ENCODE measurements at regions not wholly inside any gene's neighbourhood (a gene's known extent, or its start where the extent isn't known, plus 50 kb on each side); places are given as distances from the start of the nearest gene placed in this dataset.
"Not testable (repeated sequence)": the region's sequence is repeated elsewhere in the genome, so short reads cannot be mapped to it uniquely, and the experiment has no call there.

DNA sequence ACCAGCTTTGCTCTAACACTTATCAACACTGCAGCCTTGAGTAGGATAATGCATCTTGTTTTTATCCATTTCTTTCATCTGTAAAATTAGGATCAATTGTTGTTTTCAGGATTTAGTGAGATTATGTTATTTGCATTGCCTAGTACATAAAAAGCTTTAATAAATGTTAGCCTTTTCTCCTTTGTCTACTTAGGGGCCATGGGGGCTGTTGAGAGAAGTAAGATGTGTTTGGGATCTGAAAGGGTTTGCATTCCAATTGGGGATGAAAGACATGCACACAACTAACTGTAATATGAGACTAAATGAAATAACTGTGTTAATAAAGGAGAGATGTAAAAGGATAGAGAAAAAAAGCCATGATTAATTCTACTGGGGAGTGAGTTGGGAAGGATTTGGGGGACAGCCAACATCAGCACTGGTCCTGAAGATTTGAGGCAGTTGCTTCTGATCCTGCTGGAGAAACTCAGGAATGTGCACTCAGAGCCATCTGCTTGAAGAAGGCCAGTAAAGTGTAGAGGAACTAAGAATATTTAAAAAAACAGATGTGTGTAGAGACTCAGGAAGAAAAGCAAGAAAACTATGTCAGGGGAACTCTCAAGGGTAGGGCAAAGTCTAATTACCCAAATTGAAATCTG, 236.3 kb downstream of the OLFM4 start:
- no peak for DNase-seq (ENCODE audit: low read depth in 3 of 3, low spot score in 2 of 3)

DNA sequence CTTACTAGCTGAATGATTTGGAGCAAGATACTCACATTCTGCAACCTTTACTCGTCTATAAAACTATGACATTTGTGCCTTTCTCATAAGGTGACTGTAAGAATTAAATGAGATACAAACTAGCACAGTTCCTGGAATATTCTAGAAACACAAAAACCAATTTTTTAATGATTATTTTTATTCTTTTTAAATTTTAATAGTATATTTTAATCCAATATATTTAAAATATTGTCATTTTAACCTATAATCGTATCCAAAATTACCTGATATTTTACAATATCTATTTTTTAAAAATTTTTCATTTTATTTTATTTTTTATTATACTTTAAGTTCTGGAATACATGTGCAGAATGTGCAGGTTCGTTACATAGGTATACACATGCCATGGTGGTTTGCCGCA, 238.1 kb downstream of the OLFM4 start:
- no peak for DNase-seq (ENCODE audit: low read depth in 3 of 3, low spot score in 2 of 3)

DNA sequence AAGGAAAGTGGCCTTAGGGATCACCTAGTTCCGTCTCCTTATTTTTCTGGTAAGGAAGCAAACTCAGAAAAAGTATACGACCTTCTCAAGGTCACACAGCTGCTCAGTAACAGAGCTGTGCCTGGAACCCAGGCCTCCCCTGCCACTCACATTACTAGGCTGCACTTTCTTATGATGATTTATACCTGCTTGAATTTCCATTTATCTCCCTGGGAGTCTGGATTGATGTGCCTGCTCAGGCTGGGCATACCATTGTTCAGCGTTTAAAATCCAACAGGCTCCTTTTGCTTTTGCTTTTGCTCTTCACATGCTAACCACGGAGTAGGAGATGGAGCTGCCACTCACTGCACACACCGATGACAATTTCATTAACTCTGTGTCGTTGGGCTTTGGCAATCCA, 241.0 kb downstream of the OLFM4 start:
- no peak for DNase-seq (ENCODE audit: low read depth in 3 of 3, low spot score in 2 of 3)

DNA sequence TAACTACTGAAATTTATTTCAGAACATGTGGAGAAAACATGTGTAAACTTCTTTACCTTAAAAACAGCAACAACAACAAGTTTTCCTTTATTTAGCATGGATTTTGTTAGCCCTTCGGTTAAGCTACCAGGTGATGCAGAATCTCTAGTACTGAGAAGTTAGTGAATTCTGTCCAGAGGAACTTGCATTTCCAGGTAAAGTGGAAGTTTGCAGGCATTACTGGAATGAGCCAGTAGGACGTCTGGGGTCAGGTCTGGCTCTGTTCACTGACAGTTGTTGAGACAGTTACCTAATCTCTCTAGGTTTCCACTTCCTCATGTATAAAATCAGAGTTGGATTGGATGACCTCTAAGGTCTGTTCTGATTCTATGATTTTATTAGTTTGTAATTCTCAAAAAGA, 244.3 kb downstream of the OLFM4 start:
- no peak for DNase-seq (ENCODE audit: low read depth in 3 of 3, low spot score in 2 of 3)

DNA sequence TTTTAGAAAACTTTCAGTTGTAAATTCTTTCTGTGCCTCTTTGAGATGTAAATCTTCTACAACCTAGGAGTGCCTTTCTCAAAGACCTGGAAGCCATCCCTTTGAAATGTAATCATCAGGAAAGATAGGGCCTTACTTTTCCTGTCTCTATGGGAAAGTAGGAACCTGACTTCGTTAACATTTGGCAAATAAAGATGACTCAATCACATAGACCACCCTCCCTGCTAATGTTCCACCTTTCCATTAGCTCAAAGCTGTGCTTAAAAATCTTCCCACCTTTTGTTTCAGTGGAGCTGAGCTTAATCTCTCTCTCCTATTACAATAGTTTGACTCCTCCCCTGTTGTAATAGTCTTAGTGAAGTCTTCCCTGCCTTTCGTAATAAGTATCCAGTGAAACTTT, 247.7 kb downstream of the OLFM4 start:
- DNase-seq (ENCODE audit: low read depth in 3 of 3, low spot score in 2 of 3), result no peak

DNA sequence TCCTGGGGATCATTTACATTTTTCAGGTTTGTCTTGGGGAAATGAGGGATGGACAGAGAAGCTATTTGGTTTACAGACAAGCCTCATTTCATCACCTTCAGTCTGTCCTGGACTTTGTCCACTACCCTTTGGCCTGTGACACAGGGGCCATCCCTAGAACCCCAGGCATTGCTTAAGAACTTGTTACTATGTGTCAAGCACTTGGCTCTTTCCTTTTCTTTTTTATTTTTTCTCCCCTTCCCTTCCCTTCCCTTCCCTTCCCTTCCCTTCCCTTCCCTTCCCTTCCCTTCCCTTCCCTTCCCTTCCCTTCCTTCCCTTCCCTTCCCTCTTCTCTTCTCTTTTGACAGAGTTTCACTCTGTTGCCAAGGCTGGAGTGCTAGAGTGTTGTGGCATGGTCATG, 253.1 kb downstream of the OLFM4 start:
- DNase-seq (ENCODE audit: low read depth in 3 of 3, low spot score in 2 of 3), result no peak

DNA sequence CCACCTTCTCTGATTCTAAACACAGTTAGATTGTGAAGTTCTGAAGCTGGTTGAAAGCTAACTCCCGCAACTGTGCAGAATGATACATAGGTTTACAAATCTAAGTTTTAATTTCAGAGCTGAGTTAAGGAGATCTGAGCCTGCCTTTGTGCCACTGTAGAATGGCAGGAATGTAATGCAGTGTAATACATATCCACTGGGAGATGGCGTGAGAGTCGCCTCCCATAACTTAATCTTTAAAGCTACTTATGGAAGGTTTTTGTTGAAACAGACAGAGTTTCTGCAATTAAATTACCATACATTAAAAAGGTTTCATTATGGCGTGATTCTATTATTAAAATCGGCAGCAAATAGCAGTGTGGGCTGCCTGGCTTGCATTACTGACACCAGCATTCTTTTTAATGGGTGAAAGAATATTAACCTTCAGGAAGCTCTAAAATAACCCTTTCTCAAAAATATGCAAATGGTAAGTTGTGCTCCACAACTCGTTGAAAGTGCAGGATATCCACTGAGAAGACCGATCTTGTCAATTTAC, 257.4 kb downstream of the OLFM4 start:
- no peak for DNase-seq (ENCODE audit: low read depth in 3 of 3, low spot score in 2 of 3)

DNA sequence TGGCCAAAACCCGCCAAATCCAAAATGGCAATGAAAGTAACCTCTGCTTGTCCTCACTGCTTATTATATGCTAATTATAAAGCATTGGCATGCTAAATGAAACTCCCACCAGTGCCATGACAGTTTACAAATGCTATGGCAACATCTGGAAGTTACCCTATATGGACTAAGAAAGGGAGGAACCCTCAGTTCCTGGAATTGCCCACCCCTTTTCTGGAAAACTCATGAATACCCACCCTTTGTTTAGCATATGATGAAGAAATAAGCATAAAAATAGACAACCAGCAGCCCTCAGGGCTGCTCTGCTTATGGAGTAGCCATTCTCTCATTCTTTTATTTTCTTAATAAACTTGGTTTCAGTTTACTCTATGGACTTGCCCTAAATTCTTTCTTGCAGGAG, 269.8 kb downstream of the OLFM4 start:
- DNase-seq (ENCODE audit: low read depth in 3 of 3, low spot score in 2 of 3), result no peak

DNA sequence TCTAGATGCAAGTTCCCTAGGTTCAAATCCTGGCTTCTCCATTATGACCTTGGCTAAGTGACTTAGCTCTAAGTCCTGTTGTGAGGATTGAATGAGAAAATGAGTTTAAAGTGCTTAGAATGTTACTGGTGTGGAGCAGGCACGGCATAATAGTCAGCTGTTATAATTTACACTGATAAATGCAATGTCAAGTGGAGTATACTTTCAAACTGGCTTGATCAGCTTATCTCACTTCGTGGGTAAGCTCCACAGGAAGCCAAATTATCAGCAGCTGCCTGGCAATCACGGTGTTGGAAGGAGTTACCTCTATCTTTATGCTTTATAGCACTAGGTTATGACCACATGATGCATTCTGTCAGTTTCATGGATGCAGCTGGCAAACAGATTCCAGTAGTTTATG, 272.8 kb downstream of the OLFM4 start:
- no peak for DNase-seq (ENCODE audit: low read depth in 3 of 3, low spot score in 2 of 3)

DNA sequence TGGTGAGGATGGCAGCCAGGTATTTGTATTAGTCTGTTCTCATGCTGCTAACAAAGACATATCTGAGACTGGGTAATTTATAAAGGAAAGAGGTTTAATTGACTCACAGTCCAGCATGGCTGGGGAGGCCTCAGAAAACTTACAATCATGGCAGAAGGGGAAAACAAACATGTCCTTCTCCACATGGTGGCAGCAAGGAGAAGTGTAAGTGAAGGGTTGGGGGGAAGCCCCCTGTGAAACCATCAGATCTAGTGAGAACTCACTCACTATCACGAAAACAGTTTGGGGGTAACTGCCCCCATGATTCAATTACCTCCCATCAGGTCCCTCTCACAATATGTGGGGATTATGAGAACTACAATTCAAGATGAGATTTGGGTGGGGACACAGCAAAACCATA, 276.8 kb downstream of the OLFM4 start:
- not testable (repeated sequence) for DNase-seq (ENCODE audit: low read depth in 3 of 3, low spot score in 2 of 3)

DNA sequence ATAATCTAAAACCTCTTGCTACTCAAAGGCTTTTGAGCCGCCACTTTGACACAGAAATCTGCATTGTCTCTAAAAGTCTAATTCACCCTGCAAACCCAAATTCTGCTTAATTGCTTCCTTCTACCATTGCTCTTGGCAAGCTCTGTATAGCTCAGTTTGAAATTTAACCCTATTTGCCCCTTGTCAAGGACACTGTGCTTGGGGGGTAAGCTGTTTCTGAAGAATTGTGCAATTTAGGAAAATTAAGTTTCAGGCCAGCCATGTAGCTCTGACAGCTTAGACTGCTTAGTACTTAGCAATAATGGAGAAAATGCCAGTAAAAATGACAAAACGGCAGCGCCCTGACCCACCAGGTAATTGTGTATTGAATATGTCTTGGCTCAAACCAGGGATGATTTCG, 282.2 kb downstream of the OLFM4 start:
- no peak for DNase-seq (ENCODE audit: low read depth in 3 of 3, low spot score in 2 of 3)

DNA sequence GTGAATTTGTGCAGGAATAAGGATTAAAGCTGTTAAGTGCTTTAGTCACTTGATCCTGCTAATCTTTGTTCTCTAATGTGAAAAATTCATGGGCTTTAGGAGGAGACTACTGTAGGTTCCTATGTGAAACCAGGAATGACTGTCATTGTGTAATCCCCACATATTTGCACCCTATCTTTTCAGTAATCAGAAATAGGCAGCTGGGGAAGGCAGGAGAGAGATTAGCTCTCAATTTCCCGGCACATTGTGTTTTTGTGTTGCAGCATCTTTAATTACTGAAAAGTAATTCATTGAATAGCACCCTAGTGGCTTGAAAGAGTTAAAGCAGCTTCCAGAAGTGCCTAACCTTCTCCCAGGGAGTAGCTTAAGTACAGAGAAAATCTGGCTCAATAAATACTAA, 282.9 kb downstream of the OLFM4 start:
- DNase-seq (ENCODE audit: low read depth in 3 of 3, low spot score in 2 of 3), result no peak

DNA sequence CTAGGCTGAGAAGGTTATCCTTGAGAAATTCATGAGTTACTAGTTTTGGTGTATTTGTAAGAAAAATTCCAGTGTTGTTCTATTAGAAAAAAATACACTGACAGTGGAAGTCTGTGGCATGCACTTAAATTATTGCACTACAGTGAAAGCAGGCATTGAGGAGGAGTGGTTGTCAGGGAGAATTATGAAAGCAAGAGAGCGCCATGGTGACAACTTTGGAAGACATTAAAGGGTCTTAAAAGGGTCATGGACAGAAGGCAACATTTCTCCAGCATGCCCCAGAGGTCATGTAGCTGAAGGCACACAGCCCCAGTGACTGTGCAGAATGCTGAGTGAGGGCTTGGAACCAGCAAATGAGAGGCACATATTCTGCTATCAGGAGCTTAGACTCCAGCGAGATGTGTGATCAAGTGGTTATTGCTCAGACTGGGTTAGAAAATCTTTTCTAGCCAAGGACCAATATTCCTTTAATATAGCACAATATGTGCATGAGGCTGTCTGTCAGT, 292.7 kb downstream of the OLFM4 start:
- no peak for DNase-seq (ENCODE audit: low read depth in 3 of 3, low spot score in 2 of 3)

DNA sequence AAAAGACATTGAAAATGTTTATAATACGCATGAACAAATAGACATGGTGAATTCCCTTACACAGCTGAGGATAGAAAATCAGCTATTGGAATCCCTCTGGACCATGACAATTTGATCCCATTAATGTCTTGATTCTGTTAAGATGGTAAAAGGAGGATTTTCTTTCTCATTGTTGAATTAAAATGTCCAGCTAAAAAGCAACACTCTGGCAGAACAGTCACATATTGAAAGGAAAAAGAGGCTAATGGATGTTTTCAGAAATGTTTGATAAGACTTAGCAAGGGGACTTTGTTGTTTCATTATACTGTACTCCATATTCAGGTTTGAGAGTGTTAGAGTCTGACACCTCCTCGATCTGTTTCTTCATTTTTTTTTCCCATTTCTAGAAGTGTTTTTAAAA, 296.0 kb downstream of the OLFM4 start:
- no peak for DNase-seq (ENCODE audit: low read depth in 3 of 3, low spot score in 2 of 3)

DNA sequence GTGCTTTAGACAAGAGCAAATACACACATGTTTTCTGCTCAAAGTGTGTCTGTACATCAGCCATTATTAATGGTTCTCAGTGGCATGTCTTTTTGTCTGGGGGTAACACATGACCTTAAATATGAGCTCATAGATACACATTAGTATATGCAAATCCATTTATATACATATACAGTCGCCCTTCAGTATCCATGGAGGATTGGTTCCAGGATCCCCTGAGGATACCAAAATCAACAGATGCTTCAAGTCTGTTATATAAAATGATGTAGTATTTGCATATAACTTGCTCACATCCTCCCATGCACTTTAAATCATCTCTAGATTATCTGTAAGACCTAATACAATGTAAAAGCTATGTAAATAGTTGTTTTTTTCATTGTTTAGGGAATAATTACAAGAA, 298.1 kb downstream of the OLFM4 start:
- DNase-seq (ENCODE audit: low read depth in 3 of 3, low spot score in 2 of 3), result no peak

DNA sequence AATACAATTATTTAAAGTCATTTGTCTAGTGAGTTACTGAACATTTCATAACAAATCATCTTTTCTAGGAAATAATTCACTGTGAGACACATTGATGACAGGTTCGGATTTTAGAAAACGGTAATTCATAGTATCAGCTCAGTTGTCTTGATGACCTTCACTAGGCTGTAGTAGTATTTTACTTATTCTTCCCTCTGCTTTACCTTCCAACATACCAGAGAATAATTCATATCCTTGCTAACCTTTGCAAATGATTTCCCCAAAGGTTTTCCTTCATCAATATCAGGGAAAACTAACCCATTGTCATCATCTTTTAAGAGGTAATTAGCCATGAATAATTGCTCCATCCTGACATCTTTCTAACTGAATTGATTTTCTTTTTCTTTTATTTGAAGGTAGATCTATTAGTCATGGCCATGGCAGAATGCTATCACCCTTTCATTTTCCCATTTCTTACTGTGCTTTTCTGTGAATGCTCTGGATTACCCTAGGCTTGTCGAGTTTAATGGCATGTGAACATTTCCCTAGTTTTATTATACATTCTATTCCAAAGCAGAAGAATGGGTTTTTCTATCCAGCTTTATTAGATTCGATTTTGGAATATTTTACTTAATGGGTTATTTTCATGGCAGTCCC, 299.2 kb downstream of the OLFM4 start:
- DNase-seq (ENCODE audit: low read depth in 3 of 3, low spot score in 2 of 3), result no peak

DNA sequence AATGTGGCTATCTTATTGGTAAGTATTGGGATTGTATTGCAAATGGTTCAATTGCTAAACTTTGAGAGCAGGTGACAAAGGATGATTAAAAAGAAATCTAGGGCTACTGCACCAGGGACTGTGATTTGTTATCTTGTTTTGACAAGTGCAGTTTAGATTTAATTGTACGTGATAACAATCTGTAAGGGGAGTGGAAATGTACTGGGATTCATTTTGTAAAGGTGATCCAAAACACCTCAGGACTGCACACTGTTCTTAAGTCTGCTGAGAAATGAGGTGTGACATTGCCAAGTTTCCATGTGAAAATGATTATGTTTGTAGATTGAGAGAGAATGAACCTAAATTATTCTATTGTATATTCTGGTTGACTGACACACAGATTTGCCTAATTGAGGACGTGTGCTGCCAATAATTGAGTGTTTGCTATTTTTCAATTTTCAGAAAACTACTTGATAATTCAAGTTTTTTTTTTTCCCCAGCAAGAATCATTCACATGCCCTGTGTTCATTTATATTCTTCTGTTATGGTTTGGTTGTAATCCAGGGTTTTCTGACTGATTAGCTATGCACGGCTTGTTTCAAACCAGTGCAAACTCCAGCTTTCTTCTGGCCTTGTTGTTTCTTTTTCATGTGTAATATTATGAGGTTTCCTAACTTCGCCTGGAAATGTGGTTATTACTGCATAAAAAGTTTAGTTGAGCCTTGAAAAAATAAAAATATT, 308.0 kb downstream of the OLFM4 start:
- no peak for DNase-seq (ENCODE audit: low read depth in 3 of 3, low spot score in 2 of 3)

DNA sequence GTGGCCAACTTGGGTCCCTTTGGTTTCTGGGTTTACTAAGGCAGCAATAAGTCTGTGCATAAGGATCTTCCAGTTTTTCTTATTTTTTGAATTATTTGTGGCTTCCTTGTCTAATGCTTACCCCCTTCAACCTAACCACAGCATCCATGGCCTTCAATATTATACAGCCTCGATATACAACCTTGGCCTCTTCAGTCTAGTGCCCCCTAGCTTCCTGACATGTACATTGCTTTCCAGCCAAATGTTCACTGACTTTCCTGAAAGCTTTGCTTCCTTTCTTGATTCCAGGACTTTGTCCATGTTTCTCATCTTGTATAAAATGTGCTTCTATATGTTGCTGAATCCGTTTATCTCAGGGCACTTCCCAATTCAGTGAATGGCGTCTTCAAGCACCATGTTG, 310.1 kb downstream of the OLFM4 start:
- DNase-seq (ENCODE audit: low read depth in 3 of 3, low spot score in 2 of 3), result no peak

DNA sequence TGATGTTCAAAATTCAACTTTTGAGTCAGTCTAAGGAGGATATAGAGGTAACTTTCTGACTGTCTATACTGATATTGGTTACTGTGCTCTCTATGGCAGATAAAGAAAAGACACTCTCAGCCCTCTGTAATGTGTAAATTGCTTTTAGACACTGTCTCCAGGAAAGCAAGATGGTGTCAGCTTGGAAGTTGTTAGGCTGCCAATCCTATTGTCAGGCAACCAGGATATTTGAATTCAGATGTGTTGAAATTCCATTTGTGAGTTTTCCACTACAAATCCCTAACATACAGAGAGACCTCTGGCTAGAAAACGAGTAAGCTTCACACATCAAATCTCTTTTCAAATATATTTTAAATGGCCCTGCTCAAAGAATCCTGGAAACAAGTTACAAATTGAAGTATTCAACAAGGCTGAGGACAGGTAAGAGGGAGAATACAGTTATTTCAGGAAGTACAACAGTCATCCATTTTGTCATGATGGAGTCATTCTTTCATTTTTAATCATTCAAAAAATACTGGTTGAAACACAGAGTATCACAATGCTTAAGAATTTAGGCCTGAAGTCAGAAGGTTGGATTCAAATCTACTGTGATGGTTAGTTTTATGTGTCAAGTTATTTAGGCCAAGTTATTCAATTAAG, 312.0 kb downstream of the OLFM4 start:
- DNase-seq (ENCODE audit: low read depth in 3 of 3, low spot score in 2 of 3), result no peak

DNA sequence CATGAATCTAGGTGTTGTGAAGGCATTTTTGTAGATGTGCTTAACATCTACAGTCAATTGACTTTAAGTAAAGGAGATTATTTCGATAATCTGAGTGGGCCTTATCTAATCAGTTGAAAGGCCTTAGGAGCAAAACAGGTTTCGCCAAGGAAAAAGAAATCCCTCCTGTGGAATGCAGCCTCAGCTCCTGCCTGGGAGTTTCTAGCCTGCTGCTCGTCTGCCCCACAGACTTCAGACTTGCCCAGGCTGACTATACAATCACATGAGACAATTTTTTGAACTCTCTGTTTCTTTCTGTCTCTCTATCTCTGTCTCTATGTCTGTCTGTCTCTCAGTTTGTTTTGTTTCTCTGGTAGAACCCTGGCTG, 312.5 kb downstream of the OLFM4 start:
- no peak for DNase-seq (ENCODE audit: low read depth in 3 of 3, low spot score in 2 of 3)

DNA sequence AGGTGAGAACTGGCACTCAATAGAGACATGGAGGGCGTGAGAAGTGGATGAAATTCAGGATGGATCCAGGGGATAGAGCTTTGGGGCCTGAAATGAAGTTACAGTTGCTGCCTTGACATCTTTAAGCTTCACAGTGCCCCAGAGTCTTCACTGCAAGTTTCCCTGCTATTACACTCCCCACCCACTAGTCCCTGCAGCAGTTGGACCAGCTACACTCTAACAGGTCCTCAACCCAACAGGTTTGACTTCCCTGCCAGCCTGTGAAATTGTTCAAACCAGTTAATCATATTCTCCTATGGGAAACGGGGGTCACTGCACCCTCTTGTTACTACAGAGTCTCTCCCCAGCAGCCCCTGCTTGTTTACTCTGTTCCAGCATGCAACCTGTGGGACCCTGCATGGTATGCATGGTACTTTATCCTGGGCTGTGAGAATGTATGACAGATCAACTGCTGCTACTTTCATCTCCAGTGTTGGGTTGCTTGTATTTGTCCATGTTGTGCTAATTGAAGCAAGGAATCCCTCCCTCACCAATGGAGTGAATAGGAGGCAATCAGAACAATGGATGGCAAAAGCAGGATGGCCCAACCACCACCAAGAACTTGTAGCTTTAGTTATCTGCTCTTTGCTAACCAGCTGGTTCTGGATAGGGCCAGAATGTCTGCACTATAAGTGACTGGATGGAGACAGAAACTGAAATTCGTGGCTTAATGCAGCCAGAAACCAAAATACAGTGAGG, 314.2 kb downstream of the OLFM4 start:
- no peak for DNase-seq (ENCODE audit: low read depth in 3 of 3, low spot score in 2 of 3)
